ENCODE measurements at regions not wholly inside any gene's neighbourhood (a gene's known extent, or its start where the extent isn't known, plus 50 kb on each side); places are given as distances from the start of the nearest gene placed in this dataset.

DNA sequence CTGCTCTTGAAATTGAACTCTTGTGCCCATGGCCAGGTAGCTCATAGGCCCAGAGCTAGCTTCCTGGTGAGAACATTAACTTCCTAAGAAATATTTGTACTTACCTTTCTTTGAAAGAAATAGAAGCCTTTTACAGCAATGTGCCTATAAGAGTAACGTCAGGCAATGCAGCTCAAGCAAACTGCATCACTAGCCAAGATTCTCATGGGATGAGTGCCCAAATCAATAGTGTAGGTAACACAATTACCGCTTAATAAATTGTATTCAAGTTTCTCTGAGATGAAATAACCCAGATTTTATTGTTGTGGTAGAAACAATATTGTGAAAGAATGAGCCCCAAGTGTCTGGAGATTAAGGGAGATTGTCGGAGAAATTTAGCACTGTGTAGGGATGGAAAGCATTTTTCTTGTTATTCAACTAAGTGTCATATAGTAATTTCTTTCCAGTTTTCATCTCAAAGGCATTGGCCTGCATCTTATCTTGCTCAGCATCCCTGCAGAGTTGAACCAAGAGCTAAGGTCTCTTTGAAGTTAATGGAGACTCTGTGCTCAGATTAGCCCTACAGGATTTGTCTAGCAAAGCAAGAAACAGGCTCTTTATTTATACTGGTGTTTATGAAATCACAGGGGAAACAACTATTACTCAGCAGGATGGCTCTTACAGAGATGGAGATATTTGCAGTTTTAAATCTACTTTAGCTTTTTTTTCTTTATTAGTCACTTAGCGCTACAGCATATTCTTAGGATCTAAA, 321.0 kb upstream of the PDGFD start:
- no peak for FAIRE-seq
- dilution Hi-C loops (cut with MboI; ENCODE audit: extremely low pct_ligation_motif_present, low sequenced_read_pairs), result no loop called here

DNA sequence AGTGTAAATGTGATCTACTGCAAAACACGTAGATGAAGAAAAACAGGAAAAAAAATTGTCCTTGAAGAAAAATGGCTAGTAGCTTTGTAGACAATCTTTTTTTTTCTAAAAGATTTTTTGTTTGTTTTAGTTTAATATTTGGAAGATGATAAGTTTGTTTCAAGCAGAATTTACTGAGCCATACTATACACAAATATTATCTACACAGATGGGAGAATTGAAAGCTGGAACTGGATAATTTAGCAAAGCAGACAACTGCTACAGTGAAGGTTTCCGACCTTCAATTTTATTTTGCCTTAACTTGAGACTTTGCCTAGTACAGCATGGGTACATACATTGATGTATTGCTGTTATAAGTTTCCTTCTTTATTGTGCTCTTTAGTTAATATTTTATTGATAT, 313.0 kb upstream of the PDGFD start:
- no peaks in the 10 kb centered on the region for H3K4me1 ChIP-seq (ENCODE audit: control insufficient read depth, extremely low read depth, insufficient read depth, low read length)
- no peaks in the 10 kb centered on the region for H4K20me1 ChIP-seq (ENCODE audit: control insufficient read depth, extremely low read depth, insufficient read depth, low read length)
- no peak overlapping the region for H3K4me3 ChIP-seq (ENCODE audit: control insufficient read depth in 2 of 3, extremely low read depth in 1 of 3, insufficient read depth in 2 of 3, low read depth in 1 of 3, low read length in 3 of 3)
- H3K27ac ChIP-seq (ENCODE audit: control insufficient read depth, insufficient read depth, low read length), result no peak overlapping the region
- H3K9me1 ChIP-seq (ENCODE audit: control insufficient read depth, extremely low read depth, insufficient read depth, low read length), result no peaks in the 10 kb centered on the region
- H3K9ac ChIP-seq (ENCODE audit: control insufficient read depth, extremely low read depth, insufficient read depth, low read length), result no peak overlapping the region
- no peaks in the 10 kb centered on the region for H3K36me3 ChIP-seq (ENCODE audit: control insufficient read depth in 2 of 2, extremely low read depth in 1 of 2, insufficient read depth in 2 of 2, low read length in 2 of 2)
- no peak for FAIRE-seq
- no peaks in the 10 kb centered on the region for H3K27me3 ChIP-seq (ENCODE audit: control insufficient read depth, extremely low read depth, insufficient read depth, low read length)
- no peaks in the 10 kb centered on the region for H3K9me3 ChIP-seq (ENCODE audit: control insufficient read depth, low read depth, low read length)
- no peaks in the 10 kb centered on the region for H3K79me2 ChIP-seq (ENCODE audit: control insufficient read depth, insufficient read depth, low read length)
- dilution Hi-C loops (cut with MboI; ENCODE audit: extremely low pct_ligation_motif_present, low sequenced_read_pairs), result no loop called here
- TF ChIP-seq, protein P1, sequence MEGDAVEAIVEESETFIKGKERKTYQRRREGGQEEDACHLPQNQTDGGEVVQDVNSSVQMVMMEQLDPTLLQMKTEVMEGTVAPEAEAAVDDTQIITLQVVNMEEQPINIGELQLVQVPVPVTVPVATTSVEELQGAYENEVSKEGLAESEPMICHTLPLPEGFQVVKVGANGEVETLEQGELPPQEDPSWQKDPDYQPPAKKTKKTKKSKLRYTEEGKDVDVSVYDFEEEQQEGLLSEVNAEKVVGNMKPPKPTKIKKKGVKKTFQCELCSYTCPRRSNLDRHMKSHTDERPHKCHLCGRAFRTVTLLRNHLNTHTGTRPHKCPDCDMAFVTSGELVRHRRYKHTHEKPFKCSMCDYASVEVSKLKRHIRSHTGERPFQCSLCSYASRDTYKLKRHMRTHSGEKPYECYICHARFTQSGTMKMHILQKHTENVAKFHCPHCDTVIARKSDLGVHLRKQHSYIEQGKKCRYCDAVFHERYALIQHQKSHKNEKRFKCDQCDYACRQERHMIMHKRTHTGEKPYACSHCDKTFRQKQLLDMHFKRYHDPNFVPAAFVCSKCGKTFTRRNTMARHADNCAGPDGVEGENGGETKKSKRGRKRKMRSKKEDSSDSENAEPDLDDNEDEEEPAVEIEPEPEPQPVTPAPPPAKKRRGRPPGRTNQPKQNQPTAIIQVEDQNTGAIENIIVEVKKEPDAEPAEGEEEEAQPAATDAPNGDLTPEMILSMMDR (optimal IDR thresholded peaks at IDR 0.05 in 1 of 3, IDR thresholded peaks at IDR 0.05 in 1 of 3, conservative IDR thresholded peaks at IDR 0.05 in 1 of 3; ENCODE audit: extremely low read depth in 1 of 3, insufficient read depth in 2 of 3, low read length in 3 of 3), result no peak
- TF ChIP-seq EZH2 (IDR thresholded peaks at IDR 0.05; ENCODE audit: low read length), result no peak
- no peak overlapping the region for H2AFZ ChIP-seq (ENCODE audit: control insufficient read depth, low read length)
- no peak for DNase-seq (ENCODE audit: low read depth, low spot score)
- no peak overlapping the region for H3K4me2 ChIP-seq (ENCODE audit: control insufficient read depth, extremely low read depth, insufficient read depth, low read depth, low read length)

More for the DNA sequence above, 321.0 kb upstream of the PDGFD start:
- H3K4me1 ChIP-seq (ENCODE audit: control insufficient read depth, extremely low read depth, insufficient read depth, low read length), result no peaks in the 10 kb centered on the region
- no peaks in the 10 kb centered on the region for H3K36me3 ChIP-seq (ENCODE audit: control insufficient read depth in 2 of 2, extremely low read depth in 1 of 2, insufficient read depth in 2 of 2, low read length in 2 of 2)
- no peaks in the 10 kb centered on the region for H3K9me3 ChIP-seq (ENCODE audit: control insufficient read depth, low read depth, low read length)
- H4K20me1 ChIP-seq (ENCODE audit: control insufficient read depth, extremely low read depth, insufficient read depth, low read length), result no peaks in the 10 kb centered on the region
- H3K4me2 ChIP-seq (ENCODE audit: control insufficient read depth, extremely low read depth, insufficient read depth, low read depth, low read length), result no peak overlapping the region
- TF ChIP-seq, protein P1 (optimal IDR thresholded peaks at IDR 0.05 in 1 of 3, IDR thresholded peaks at IDR 0.05 in 1 of 3, conservative IDR thresholded peaks at IDR 0.05 in 1 of 3; ENCODE audit: extremely low read depth in 1 of 3, insufficient read depth in 2 of 3, low read length in 3 of 3), result no peak
- H3K9ac ChIP-seq (ENCODE audit: control insufficient read depth, extremely low read depth, insufficient read depth, low read length), result no peak overlapping the region
- no peak overlapping the region for H3K27ac ChIP-seq (ENCODE audit: control insufficient read depth, insufficient read depth, low read length)
- no peak overlapping the region for H2AFZ ChIP-seq (ENCODE audit: control insufficient read depth, low read length)
- no peaks in the 10 kb centered on the region for H3K79me2 ChIP-seq (ENCODE audit: control insufficient read depth, insufficient read depth, low read length)
- no peak for DNase-seq (ENCODE audit: low read depth, low spot score)
- no peak overlapping the region for H3K4me3 ChIP-seq (ENCODE audit: control insufficient read depth in 2 of 3, extremely low read depth in 1 of 3, insufficient read depth in 2 of 3, low read depth in 1 of 3, low read length in 3 of 3)
- H3K27me3 ChIP-seq (ENCODE audit: control insufficient read depth, extremely low read depth, insufficient read depth, low read length), result no peaks in the 10 kb centered on the region
- no peaks in the 10 kb centered on the region for H3K9me1 ChIP-seq (ENCODE audit: control insufficient read depth, extremely low read depth, insufficient read depth, low read length)
